Testis (tissue), 2 donors: ENCODE measurements at regions not wholly inside any gene's neighbourhood (a gene's known extent, or its start where the extent isn't known, plus 50 kb on each side); places are given as distances from the start of the nearest gene placed in this dataset.

Experiments used
- DNase-seq: peaks from one replicate; pipeline ENCODE4 v3.0.0-alpha.2; 2019
- H3K27ac ChIP-seq, 2 donors: fragments of 200-600 bp; sonication (generic); one replicate each; pipeline ENCODE4 v1.5.1; 2019
- H3K27me3 ChIP-seq: fragments of 200-600 bp; sonication (generic); one replicate; pipeline ENCODE4 v1.5.1; 2019
- H3K36me3 ChIP-seq: fragments of 200-600 bp; sonication (generic); one replicate; pipeline ENCODE4 v1.5.1; 2017; ENCODE audit warnings: low read depth; ENCODE audit errors: missing control alignments
- H3K4me1 ChIP-seq: fragments of 200-600 bp; sonication (generic); one replicate; pipeline ENCODE4 v1.5.1; 2019
- H3K4me3 ChIP-seq, 2 donors: fragments of 200-600 bp; sonication (generic); one replicate each; pipeline ENCODE4 v1.5.1; 2017 to 2019
- H3K9me3 ChIP-seq: fragments of 200-600 bp; sonication (generic); one replicate; pipeline ENCODE4 v1.5.1; 2017
- POLR2A ChIP-seq: fragments of 450-650 bp; IDR thresholded peaks from one replicate; pipeline ENCODE4 v1.6.1; 2017; ENCODE audit warnings: antibody characterized with exemption, mild to moderate bottlenecking, moderate library complexity
- WGBS, 2 donors: methylation state at CpG; one replicate each; pipeline ENCODE4 v1.1.5; 2018; 5-methylcytosine and 5-hydroxymethylcytosine counted together
- intact Hi-C: fragments of 100-400 bp; cut with DNase I; formaldehyde crosslinking; loops from one replicate; pipeline ENCODE4 v1.15.1; 2023; ENCODE audit warnings: low total_unique reads
- TF ChIP-seq, protein P1 (sequence below), 3 experiments: fragments of 450-650 bp in 2 of 3; fragments of 200-600 bp in 1 of 3; sonication (generic) in 1 of 3; IDR thresholded peaks; one replicate each; pipeline ENCODE4 v1.5.1; 2016 to 2019; ENCODE audit warnings: antibody characterized with exemption in 3 of 3, mild to moderate bottlenecking in 2 of 3, moderate library complexity in 1 of 3

- intact Hi-C loops: no loop called here
- H3K9me3 ChIP-seq: no peaks in the 10 kb centered on the region
- H3K4me1 ChIP-seq: no peaks in the 10 kb centered on the region
- no peak overlapping the region for H3K27ac ChIP-seq
- TF ChIP-seq POLR2A: no peak
- no peaks in the 10 kb centered on the region for H3K27me3 ChIP-seq
- H3K36me3 ChIP-seq: no peaks in the 10 kb centered on the region
- no peak for DNase-seq
- WGBS, 2 donors: 90 to 97% methylated on average over 6 to 9 of the region's 9 CpGs
- H3K4me3 ChIP-seq: no peak overlapping the region
Measured at GRCh38 chr2:122027510-122028217, 272.2 kb downstream of the TSN start.

- 44 to 47% methylated on average over 7 of the region's 7 CpGs for WGBS, 2 donors
- no peak overlapping the region for H3K27ac ChIP-seq
- TF ChIP-seq, protein P1, sequence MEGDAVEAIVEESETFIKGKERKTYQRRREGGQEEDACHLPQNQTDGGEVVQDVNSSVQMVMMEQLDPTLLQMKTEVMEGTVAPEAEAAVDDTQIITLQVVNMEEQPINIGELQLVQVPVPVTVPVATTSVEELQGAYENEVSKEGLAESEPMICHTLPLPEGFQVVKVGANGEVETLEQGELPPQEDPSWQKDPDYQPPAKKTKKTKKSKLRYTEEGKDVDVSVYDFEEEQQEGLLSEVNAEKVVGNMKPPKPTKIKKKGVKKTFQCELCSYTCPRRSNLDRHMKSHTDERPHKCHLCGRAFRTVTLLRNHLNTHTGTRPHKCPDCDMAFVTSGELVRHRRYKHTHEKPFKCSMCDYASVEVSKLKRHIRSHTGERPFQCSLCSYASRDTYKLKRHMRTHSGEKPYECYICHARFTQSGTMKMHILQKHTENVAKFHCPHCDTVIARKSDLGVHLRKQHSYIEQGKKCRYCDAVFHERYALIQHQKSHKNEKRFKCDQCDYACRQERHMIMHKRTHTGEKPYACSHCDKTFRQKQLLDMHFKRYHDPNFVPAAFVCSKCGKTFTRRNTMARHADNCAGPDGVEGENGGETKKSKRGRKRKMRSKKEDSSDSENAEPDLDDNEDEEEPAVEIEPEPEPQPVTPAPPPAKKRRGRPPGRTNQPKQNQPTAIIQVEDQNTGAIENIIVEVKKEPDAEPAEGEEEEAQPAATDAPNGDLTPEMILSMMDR (IDR thresholded peaks at IDR 0.05): no peak
- no peak for TF ChIP-seq POLR2A
- H3K4me3 ChIP-seq: no peak overlapping the region
- DNase-seq: no peak
- intact Hi-C loops: no loop called here
- no peaks in the 10 kb centered on the region for H3K36me3 ChIP-seq
- no peaks in the 10 kb centered on the region for H3K27me3 ChIP-seq
- no peaks in the 10 kb centered on the region for H3K4me1 ChIP-seq
- H3K9me3 ChIP-seq: no peaks in the 10 kb centered on the region
Measured at GRCh38 chr2:122028371-122029100, 273.1 kb downstream of the TSN start.

DNA sequence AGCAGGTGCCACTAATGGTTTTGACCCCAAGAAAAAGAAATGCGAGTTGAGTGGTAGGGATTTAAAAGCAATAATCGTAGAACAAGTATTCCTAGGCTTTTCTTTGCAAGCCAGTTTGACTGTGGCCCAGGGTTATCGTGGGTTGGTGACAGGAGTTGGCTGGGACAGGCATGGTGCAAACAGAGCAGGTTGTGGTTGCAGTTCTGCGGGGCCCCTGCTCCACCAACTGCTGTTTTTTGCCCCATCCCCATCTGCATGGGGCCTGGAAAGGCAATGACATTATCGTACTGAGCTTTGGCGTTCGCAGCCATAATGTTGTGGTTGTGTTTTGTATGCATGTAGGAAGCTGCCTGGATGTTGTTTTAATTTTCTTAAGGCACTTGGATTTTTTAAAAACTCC is 274.0 kb downstream of the TSN start:
- no peak overlapping the region for H3K27ac ChIP-seq
- no peak for TF ChIP-seq POLR2A
- TF ChIP-seq, protein P1 (IDR thresholded peaks at IDR 0.05): no peak
- no peak for DNase-seq
- H3K9me3 ChIP-seq: no peaks in the 10 kb centered on the region
- no peaks in the 10 kb centered on the region for H3K4me1 ChIP-seq
- H3K36me3 ChIP-seq: no peaks in the 10 kb centered on the region
- no peaks in the 10 kb centered on the region for H3K27me3 ChIP-seq
- 91 to 93% methylated on average over 7 of the region's 7 CpGs for WGBS, 2 donors
- H3K4me3 ChIP-seq: no peak overlapping the region
- intact Hi-C loops: no loop called here

DNA sequence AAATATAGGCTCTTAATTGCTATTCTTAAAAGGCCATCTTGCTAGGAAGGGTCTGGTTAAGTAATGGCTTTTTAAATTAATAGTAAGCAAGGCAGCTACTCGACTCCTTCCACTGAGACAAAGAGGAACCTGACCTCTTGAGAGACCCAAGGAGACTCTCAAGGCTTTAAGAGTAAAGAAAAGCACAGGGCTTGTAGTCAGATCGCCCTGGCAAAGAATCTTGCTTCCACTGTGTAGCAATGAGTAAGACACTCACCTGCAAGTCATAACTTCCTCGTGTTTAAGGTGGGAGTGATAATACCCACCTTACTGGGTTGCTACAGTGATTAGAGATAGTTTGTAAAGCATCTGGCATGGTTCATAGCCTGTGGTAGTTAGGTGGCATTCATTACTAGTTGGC is 274.5 kb downstream of the TSN start:
- H3K4me1 ChIP-seq: no peaks in the 10 kb centered on the region
- 69 to 75% methylated on average over 3 of the region's 3 CpGs for WGBS, 2 donors

More for the DNA sequence above, 274.5 kb downstream of the TSN start:
- H3K4me3 ChIP-seq: no peak overlapping the region
- TF ChIP-seq, protein P1 (IDR thresholded peaks at IDR 0.05): no peak
- TF ChIP-seq POLR2A: no peak
- no peaks in the 10 kb centered on the region for H3K9me3 ChIP-seq
- H3K36me3 ChIP-seq: no peaks in the 10 kb centered on the region
- no peak overlapping the region for H3K27ac ChIP-seq
- intact Hi-C loops: no loop called here
- no peaks in the 10 kb centered on the region for H3K27me3 ChIP-seq
- DNase-seq: no peak
